HAP-1 (cell line): ENCODE measurements at regions not wholly inside any gene's neighbourhood (a gene's known extent, or its start where the extent isn't known, plus 50 kb on each side); places are given as distances from the start of the nearest gene placed in this dataset.

Experiments
- DNase-seq, 2 experiments: peaks; one replicate each; pipeline ENCODE4 v3.0.0-alpha.2; 2016 to 2020; ENCODE audit warnings: low spot score in 2 of 2
- H3K27me3 ChIP-seq: fragments of 250-450 bp; sonication (Bioruptor Pico); 2 replicates; pipeline ENCODE4 v1.5.1; 2020; ENCODE audit warnings: low read depth, mild to moderate bottlenecking, moderate library complexity
- H3K36me3 ChIP-seq: fragments of 250-450 bp; sonication (Bioruptor Pico); replicated peaks from 2 replicates; pipeline ENCODE4 v1.5.1; 2020; ENCODE audit warnings: mild to moderate bottlenecking
- H3K4me1 ChIP-seq: fragments of 250-450 bp; sonication (Bioruptor Pico); 2 replicates; pipeline ENCODE4 v1.5.1; 2020; ENCODE audit warnings: mild to moderate bottlenecking
- H3K4me3 ChIP-seq: fragments of 250-450 bp; sonication (Bioruptor Pico); 2 replicates; pipeline ENCODE4 v1.5.1; 2020; ENCODE audit warnings: mild to moderate bottlenecking, moderate library complexity
- H3K9me3 ChIP-seq: fragments of 250-450 bp; sonication (Bioruptor Pico); 2 replicates; pipeline ENCODE4 v1.5.1; 2020; ENCODE audit warnings: mild to moderate bottlenecking, moderate library complexity
- in situ Hi-C: fragments of 300-500 bp; cut with MboI; formaldehyde crosslinking; loops from 3 replicates; pipeline ENCODE4 v1.14.3; 2020; ENCODE audit warnings: low sequenced_read_pairs, inconsistent platforms, mixed read lengths

DNA sequence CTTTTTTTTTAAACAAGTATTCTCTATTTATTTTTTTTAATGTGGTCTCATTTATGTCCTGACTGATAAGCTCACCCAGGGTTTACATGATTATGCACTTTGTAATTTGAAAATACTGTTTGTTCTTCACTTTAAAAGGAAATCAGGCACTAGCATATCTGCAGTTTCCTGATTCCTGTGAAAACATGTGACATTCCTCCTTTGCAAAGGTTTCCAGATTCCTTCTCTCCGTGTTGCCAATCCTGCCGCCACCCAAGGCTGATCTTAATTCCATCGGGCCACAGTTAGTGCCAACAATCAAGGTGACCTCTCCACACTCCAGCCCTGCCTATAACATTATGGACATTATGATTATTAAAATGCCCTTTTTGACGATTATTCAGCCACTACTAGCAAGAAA is 225.4 kb downstream of the PCDH7 start:
- H3K27me3 ChIP-seq, result no peaks in the 10 kb centered on the region
- no peak overlapping the region for H3K4me3 ChIP-seq
- H3K9me3 ChIP-seq, result no peaks in the 10 kb centered on the region
- DNase-seq, result no peak
- H3K4me1 ChIP-seq, result peaks cover 14% of the 10 kb centered on the region
- H3K36me3 ChIP-seq, result no peaks in the 10 kb centered on the region
- in situ Hi-C loops, result no loop called here

DNA sequence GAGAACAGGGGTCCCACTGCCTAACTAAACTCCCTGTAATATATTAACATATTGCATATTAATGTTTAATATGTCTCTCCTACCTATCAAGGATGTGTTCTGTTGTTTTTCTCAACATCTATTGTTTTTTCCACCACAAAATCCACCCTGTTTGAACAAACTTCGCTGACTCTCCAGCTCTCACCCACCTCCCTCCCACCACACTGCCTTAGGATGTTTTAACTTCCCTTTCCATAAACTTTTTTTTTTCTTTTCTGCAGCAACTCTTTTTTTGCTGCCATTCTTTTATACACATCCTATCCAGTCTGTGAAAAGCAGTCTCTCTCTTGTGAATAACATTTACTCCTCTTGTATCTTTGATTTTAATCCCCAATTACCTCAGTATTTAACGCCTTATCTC is 226.1 kb downstream of the PCDH7 start:
- in situ Hi-C loops, result no loop called here
- Histone ChIP-seq H3K27me3 (no peaks in the 10 kb centered on the region), H3K36me3 (no peaks in the 10 kb centered on the region), H3K9me3 (no peaks in the 10 kb centered on the region), H3K4me1 (peaks cover 14% of the 10 kb centered on the region), H3K4me3 (no peak overlapping the region)
- DNase-seq, result no peak

DNA sequence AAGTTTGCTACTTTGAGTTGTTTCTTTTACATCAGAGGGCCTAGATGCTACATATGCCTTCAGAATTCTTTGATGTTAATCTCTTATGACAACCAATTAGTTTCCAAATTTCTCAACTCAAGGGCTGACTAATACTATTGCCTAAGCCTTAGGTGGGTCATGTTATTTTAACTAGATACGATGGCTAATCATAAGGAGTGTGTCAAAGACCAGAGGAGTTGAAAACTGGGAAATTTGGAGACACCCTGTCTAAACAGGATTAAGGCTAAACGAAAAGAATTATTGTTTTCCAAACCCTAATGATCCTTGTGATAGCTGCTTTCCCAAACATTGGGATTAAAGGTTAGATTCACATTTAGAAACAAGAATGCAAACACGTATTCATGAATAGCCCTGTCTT is 228.5 kb downstream of the PCDH7 start:
- Histone ChIP-seq H3K4me3 (no peak overlapping the region), H3K36me3 (no peaks in the 10 kb centered on the region), H3K9me3 (no peaks in the 10 kb centered on the region), H3K4me1 (peaks cover 11% of the 10 kb centered on the region), H3K27me3 (no peaks in the 10 kb centered on the region)
- in situ Hi-C loops, result no loop called here
- no peak for DNase-seq

DNA sequence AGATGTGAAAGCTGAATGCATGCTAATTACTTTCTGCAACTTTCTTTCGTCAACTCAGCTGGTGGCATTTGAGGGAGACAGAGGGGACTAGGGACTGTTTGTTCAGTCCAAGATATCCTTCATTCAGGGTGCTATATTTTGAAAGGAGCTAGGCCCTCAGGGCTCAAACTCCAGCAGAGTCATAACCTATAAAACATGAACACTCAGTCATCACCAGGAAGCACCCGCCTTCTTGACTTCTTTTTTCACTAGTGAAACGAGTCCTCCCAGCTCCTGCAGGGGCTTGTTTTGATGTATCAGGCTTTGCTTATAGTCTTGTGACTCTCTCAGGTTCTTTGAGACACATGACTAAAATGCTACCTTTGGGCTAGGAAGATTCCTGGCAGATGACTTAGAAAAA is 230.6 kb downstream of the PCDH7 start:
- in situ Hi-C loops, result no loop called here
- no peaks in the 10 kb centered on the region for H3K9me3 ChIP-seq
- peak; percentile 71 to 83 for DNase-seq
- no peaks in the 10 kb centered on the region for H3K27me3 ChIP-seq
- H3K4me3 ChIP-seq, result no peak overlapping the region
- H3K36me3 ChIP-seq, result no peaks in the 10 kb centered on the region
- H3K4me1 ChIP-seq, result peaks cover 11% of the 10 kb centered on the region

DNA sequence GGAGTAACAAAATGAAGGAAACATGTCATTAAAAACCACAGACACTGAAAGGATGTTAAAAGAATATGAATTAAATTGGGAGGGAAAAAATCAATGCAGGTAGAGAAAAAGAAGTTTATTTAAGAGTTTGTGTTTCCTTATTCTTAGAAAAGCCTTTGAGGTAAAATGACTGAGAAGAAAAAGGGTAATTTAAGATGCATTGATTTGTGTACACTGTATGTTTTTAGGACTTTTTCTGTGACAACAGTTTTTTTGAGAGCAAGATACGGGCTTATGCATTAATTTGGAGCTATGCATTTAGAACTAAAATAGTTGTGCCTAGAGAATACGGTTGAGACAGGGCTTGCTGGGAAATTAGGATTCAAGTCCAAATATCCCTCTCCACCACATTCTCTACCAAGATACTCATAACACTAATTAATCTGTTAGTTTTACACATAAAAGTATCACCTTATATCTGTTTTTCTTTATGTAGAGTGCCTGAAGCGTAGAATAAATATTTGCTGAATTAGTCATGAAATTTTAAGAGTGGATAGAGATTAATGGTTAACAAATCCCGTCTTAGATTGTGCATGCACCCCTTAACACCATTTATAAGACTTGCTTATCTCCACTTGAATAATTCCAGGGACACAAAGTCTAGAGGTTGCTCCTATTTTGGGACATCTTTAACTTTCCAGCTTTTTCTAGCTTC is 232.5 kb downstream of the PCDH7 start:
- H3K4me1 ChIP-seq, result peaks cover 11% of the 10 kb centered on the region
- no peak for DNase-seq
- in situ Hi-C loops, result no loop called here
- H3K4me3 ChIP-seq, result no peak overlapping the region
- H3K27me3 ChIP-seq, result no peaks in the 10 kb centered on the region
- no peaks in the 10 kb centered on the region for H3K36me3 ChIP-seq
- H3K9me3 ChIP-seq, result no peaks in the 10 kb centered on the region

DNA sequence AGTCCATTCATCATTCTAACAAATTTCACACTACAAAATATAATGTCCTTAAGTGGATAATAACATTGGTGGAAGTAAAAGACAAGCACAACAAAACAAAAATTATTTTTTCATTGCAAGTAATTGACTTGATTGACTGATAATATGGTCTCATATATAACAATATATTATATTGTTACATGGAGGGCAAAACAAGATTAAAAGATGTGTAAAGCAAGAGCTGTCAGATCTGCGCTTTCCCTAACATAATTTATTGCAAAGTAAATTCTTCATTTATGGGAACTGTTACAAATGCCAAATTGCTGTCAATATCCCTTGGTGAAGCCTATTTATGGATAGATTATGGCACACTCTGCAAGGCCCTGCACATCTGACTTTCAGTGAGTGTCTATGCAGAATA is 233.6 kb downstream of the PCDH7 start:
- in situ Hi-C loops, result no loop called here
- H3K4me1 ChIP-seq, result peaks cover 6% of the 10 kb centered on the region
- H3K9me3 ChIP-seq, result no peaks in the 10 kb centered on the region
- H3K4me3 ChIP-seq, result no peak overlapping the region
- no peaks in the 10 kb centered on the region for H3K27me3 ChIP-seq
- no peaks in the 10 kb centered on the region for H3K36me3 ChIP-seq
- no peak for DNase-seq

DNA sequence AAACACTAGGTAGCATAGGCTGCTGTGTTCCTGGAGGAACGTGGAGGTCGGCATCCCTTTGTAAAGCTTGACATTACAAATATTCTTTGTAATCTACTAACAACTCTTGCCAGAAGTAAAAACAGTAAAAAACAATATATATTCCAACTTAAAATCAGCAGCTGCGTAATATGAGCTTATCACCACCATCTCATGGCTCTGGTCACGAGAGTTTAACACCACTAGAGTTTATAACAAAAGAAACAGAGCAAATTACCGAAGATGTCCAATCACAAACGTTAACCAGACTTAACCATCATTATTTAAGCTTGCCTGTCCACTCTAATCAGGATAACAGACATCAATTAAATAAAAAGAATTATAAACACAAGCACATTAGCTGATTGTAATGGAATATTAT is 236.7 kb downstream of the PCDH7 start:
- H3K27me3 ChIP-seq, result no peaks in the 10 kb centered on the region
- in situ Hi-C loops, result no loop called here
- no peak overlapping the region for H3K4me3 ChIP-seq
- H3K9me3 ChIP-seq, result no peaks in the 10 kb centered on the region
- no peak for DNase-seq
- no peaks in the 10 kb centered on the region for H3K4me1 ChIP-seq
- H3K36me3 ChIP-seq, result no peaks in the 10 kb centered on the region

DNA sequence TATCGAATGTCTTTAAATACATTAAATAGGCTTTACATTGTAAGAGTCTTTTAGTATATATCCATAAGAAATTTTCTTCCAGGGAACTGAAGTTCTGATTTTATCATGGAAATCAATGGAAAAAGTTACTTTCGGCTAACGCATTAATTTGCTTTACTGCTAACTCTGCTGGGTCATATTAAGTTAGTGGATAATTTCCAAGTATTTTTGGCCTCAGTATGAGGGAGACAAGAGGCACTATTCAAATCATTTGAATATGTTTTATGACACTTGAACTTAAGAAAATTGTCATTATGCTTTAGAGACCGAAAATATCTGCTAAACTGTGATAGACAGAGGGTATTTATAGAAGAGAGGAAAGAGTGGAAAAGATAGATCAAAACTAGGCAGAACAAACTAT is 237.5 kb downstream of the PCDH7 start:
- Histone ChIP-seq H3K9me3 (no peaks in the 10 kb centered on the region), H3K27me3 (no peaks in the 10 kb centered on the region), H3K4me3 (no peak overlapping the region), H3K4me1 (no peaks in the 10 kb centered on the region), H3K36me3 (no peaks in the 10 kb centered on the region)
- DNase-seq, result no peak
- in situ Hi-C loops, result no loop called here

DNA sequence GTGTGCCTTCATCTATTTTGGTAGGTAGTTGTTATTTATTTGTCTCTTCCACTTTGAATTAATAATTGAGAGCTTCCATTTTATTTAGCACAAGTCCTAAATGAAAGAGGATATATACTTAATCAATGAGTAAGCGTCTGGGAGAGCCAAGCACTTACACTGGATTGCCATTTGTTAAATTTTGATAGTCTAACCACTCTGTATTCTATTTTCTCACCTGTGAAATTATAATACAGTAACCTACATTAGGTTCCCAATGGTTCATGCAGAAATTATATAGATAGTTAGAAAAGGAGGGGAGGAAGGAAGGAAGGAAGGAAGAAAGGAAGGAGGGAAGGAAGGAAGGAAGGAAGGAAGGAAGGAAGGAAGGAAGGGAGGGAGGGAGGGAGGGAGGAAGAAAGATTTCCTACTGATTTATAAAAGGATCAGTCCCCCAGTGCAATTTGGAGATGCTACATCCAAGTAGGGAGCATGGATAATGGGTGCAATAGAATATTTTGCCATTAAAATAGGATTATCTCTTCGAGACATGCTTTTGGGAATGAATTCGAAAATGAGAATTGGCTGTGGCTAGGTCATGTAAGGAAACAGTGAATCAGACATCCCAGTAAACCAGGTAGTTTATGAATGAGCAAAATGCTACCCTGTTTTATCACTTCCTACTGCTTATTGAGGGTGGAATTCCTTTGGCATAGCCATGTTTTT is 239.8 kb downstream of the PCDH7 start:
- H3K27me3 ChIP-seq, result no peaks in the 10 kb centered on the region
- H3K4me3 ChIP-seq, result no peak overlapping the region
- peaks cover 2% of the 10 kb centered on the region; the same call in 1 of the 2 replicates for H3K4me1 ChIP-seq
- no peak for DNase-seq
- in situ Hi-C loops, result no loop called here
- H3K9me3 ChIP-seq, result no peaks in the 10 kb centered on the region
- H3K36me3 ChIP-seq, result no peaks in the 10 kb centered on the region

DNA sequence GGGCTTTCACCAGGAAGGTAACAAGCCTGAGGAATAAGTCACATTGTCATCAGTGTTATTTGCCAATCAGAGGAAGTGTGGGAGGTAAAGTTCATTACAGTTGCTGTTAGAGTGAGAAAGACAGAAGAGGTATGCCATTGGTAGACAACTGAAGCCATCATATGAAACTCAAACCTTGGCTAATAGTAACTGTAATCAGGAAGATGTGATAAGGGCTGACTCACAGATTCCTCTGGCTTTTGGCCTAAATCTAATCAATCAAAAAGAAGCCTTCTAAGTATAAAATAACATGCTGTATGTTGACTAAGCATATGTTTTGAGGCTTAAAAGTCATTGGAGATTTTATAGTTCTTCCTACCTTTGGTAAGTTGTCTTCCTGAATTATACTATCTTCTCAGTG is 242.8 kb downstream of the PCDH7 start:
- no peak for DNase-seq
- H3K4me1 ChIP-seq, result peaks cover 2% of the 10 kb centered on the region; the same call in 1 of the 2 replicates
- H3K27me3 ChIP-seq, result no peaks in the 10 kb centered on the region
- no peaks in the 10 kb centered on the region for H3K36me3 ChIP-seq
- no peak overlapping the region for H3K4me3 ChIP-seq
- in situ Hi-C loops, result no loop called here
- no peaks in the 10 kb centered on the region for H3K9me3 ChIP-seq

DNA sequence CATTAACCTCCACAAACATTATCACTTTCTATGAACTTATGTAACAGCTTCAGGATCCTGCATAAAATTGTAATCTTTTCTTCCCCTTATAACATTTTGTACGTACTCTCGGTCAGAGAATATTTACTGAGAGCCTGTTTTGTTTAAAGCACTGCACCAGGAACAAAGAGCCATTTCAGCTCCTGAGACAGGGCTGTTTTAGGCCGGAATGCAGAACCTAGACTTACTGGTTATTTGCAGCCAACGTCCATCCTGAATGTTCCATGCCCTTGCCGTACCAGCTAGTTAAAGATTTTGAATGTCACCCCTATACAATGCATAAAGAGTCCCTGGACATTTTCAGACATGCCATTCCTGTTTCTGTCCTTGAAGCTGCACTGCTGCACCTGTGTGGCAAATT is 248.8 kb downstream of the PCDH7 start:
- H3K27me3 ChIP-seq, result no peaks in the 10 kb centered on the region
- H3K36me3 ChIP-seq, result no peaks in the 10 kb centered on the region
- H3K4me3 ChIP-seq, result no peak overlapping the region
- in situ Hi-C loops, result no loop called here
- H3K9me3 ChIP-seq, result no peaks in the 10 kb centered on the region
- H3K4me1 ChIP-seq, result peaks cover 2% of the 10 kb centered on the region; the same call in 1 of the 2 replicates
- DNase-seq, result no peak

DNA sequence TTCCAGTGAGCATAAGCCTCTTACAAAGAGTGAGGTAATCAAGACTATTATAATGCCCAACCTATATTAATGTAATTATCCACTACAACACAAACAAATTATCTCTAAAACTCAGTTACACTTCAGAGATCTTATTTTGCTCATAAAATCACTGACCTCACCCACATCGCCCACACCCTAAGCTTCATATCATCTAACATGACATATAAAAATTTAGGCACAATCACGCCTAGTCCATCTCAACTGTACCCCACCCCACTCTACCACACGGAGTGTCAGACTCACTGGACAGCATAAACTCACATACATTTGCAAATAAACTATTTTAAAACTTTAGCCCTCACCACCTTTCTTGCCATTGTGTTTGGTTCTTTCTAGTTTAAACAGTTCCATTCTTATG is 252.4 kb downstream of the PCDH7 start:
- no peak for DNase-seq
- Histone ChIP-seq H3K4me1 (no peaks in the 10 kb centered on the region), H3K36me3 (no peaks in the 10 kb centered on the region), H3K4me3 (no peak overlapping the region), H3K27me3 (no peaks in the 10 kb centered on the region), H3K9me3 (no peaks in the 10 kb centered on the region)
- in situ Hi-C loops, result no loop called here

DNA sequence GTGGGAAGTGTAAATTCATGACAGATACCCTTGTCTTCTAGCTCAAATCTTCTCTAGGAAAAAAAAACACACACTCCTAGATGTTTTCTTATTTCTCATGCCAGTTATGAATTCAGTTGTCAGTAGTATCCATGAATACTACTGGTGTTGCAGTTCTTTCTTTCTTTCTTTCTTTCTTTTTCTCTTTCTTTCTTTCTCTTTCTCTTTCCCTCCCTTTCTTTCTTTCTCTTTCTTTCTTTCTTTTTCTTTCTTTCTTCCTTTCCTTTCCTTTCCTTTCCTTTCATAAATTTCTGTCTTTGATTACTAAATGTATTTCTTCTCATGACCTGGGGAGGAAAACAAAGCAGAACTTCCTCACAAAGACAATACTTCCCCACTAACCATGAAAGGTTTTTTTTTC is 253.8 kb downstream of the PCDH7 start:
- in situ Hi-C loops, result no loop called here
- H3K27me3 ChIP-seq, result no peaks in the 10 kb centered on the region
- H3K36me3 ChIP-seq, result no peaks in the 10 kb centered on the region
- H3K9me3 ChIP-seq, result no peaks in the 10 kb centered on the region
- DNase-seq, result no peak
- H3K4me1 ChIP-seq, result no peaks in the 10 kb centered on the region
- no peak overlapping the region for H3K4me3 ChIP-seq

DNA sequence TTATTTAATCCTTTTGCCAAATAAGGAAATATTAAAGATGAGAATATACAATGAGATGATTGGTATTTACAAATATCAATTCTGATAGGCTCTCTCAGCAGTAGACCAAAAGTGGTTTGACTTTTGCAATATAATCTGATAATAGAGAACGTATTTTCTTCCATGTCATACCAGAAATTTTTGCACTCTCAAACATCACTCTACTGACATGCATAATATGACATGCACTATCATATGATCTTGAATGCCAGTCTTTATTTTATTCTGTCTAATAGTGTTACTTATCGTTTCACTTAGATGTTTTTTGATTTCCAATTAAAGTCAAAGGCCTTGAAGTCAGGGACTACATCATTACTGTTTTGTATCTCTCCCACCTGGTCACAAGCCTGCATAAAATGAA is 259.2 kb downstream of the PCDH7 start:
- Histone ChIP-seq H3K36me3 (no peaks in the 10 kb centered on the region), H3K4me3 (no peak overlapping the region), H3K4me1 (no peaks in the 10 kb centered on the region), H3K27me3 (no peaks in the 10 kb centered on the region), H3K9me3 (no peaks in the 10 kb centered on the region)
- in situ Hi-C loops, result no loop called here
- DNase-seq, result no peak

DNA sequence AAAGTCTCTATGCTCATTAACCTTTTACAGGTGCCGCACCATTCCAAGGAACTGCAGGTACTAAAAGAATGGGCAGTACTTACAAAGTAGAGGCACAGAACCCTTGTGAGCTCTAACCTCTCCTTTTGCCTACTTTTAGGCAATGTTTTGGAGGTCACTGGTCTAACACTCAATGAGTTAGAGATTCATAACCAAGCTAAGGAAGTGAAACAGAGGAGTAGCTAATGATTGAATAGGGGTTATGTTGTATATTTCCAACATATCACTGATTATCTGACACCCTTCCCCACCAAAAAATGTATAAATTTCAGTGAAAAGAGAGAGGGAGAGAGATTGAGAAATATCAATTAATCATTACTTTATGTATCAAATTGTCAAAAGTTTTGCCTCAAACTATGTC is 269.3 kb downstream of the PCDH7 start:
- Histone ChIP-seq H3K4me1 (no peaks in the 10 kb centered on the region), H3K27me3 (no peaks in the 10 kb centered on the region), H3K9me3 (no peaks in the 10 kb centered on the region), H3K4me3 (no peak overlapping the region), H3K36me3 (no peaks in the 10 kb centered on the region)
- no peak for DNase-seq
- in situ Hi-C loops, result no loop called here
